Chondrocyte (in vitro differentiated cells): ENCODE measurements at regions not wholly inside any gene's neighbourhood (a gene's known extent, or its start where the extent isn't known, plus 50 kb on each side); places are given as distances from the start of the nearest gene placed in this dataset.

Experiments
- DNase-seq: peaks from one replicate; pipeline ENCODE4 v3.0.0; 2021; ENCODE audit warnings: mixed read lengths, low spot score
- H3K27ac Mint-ChIP-seq: one replicate; pipeline ENCODE4 v1.8.0; 2021; ENCODE audit warnings: mild to moderate bottlenecking, moderate library complexity, mixed read lengths; ENCODE audit not compliant: unreplicated experiment
- H3K27me3 Mint-ChIP-seq: 2 replicates; pipeline ENCODE4 v1.8.0; 2021; ENCODE audit warnings: low read depth, mixed read lengths
- H3K36me3 Mint-ChIP-seq: 2 replicates; pipeline ENCODE4 v1.8.0; 2021; ENCODE audit warnings: low read depth, mixed read lengths
- H3K4me1 Mint-ChIP-seq: 2 replicates; pipeline ENCODE4 v1.8.0; 2021; ENCODE audit warnings: low read depth, mild to moderate bottlenecking, mixed read lengths
- H3K4me3 Mint-ChIP-seq: one replicate; pipeline ENCODE4 v1.8.0; 2021; ENCODE audit warnings: mild to moderate bottlenecking, moderate library complexity, mixed read lengths; ENCODE audit not compliant: unreplicated experiment
- H3K9me3 Mint-ChIP-seq: 2 replicates; pipeline ENCODE4 v1.8.0; 2021; ENCODE audit warnings: low read depth, mixed read lengths
- CTCF ChIP-seq: fragments of 200-600 bp; sonication (generic); IDR thresholded peaks from 2 replicates; pipeline ENCODE4 v1.5.0; 2021; ENCODE audit warnings: antibody characterized with exemption, mild to moderate bottlenecking, moderate library complexity

- H3K4me3 Mint-ChIP-seq = no peak overlapping the region
- no peak for TF ChIP-seq CTCF
- peaks cover 4% of the 10 kb centered on the region for H3K9me3 Mint-ChIP-seq
- no peaks in the 10 kb centered on the region for H3K27me3 Mint-ChIP-seq
- peaks cover 26% of the 10 kb centered on the region for H3K4me1 Mint-ChIP-seq
- no peak for DNase-seq
- H3K27ac Mint-ChIP-seq = no peak overlapping the region
- H3K36me3 Mint-ChIP-seq = no peaks in the 10 kb centered on the region
These were observed 229.3 kb downstream of the GPR37 start for GRCh38 chr7:124536156-124536762.

- no peak overlapping the region for H3K4me3 Mint-ChIP-seq
- no peaks in the 10 kb centered on the region for H3K36me3 Mint-ChIP-seq
- H3K9me3 Mint-ChIP-seq = peaks cover 10% of the 10 kb centered on the region
- TF ChIP-seq CTCF = no peak
- H3K27ac Mint-ChIP-seq = no peak overlapping the region
- no peak for DNase-seq
- H3K4me1 Mint-ChIP-seq = peaks cover 15% of the 10 kb centered on the region
- no peaks in the 10 kb centered on the region for H3K27me3 Mint-ChIP-seq
These were observed 233.4 kb downstream of the GPR37 start for GRCh38 chr7:124532166-124532565.

GRCh38 chr7:124516911-124517310, 248.7 kb downstream of the GPR37 start:
- Mint-ChIP-seq H3K4me3 (no peak overlapping the region), H3K27me3 (no peaks in the 10 kb centered on the region), H3K4me1 (peaks cover 5% of the 10 kb centered on the region), H3K27ac (no peak overlapping the region), H3K9me3 (peaks cover under 1% of the 10 kb centered on the region), H3K36me3 (no peaks in the 10 kb centered on the region)
- DNase-seq = no peak
- no peak for TF ChIP-seq CTCF

GRCh38 chr7:124515106-124515830, 250.3 kb downstream of the GPR37 start:
- peaks cover 3% of the 10 kb centered on the region for H3K4me1 Mint-ChIP-seq
- no peak for TF ChIP-seq CTCF
- H3K27me3 Mint-ChIP-seq = no peaks in the 10 kb centered on the region
- H3K9me3 Mint-ChIP-seq = peaks cover 6% of the 10 kb centered on the region
- no peaks in the 10 kb centered on the region for H3K36me3 Mint-ChIP-seq
- H3K27ac Mint-ChIP-seq = no peak overlapping the region
- DNase-seq = no peak
- H3K4me3 Mint-ChIP-seq = no peak overlapping the region

DNA sequence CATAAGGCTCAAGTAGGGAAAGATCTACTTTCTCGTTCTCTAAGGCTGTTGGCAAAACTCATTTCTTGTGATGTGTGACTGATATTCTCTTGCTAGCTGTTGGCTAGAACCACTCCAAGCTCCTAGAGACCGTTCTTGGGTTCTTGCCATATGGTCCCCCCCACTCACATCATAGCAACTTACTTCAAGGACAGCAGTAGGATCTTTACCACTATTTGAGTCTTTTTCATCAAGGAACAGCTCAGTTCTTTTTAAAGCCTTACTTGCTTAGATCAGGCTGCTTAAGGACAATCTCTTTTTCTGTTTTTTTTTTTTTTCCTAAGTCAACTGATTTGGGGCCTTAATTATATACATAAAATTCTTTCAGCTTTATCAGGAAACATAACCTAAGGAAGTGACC, 251.1 kb downstream of the GPR37 start:
- TF ChIP-seq CTCF = no peak
- H3K9me3 Mint-ChIP-seq = peaks cover 6% of the 10 kb centered on the region

More for the DNA sequence above, 251.1 kb downstream of the GPR37 start:
- DNase-seq = no peak
- no peaks in the 10 kb centered on the region for H3K27me3 Mint-ChIP-seq
- H3K27ac Mint-ChIP-seq = no peak overlapping the region
- H3K4me1 Mint-ChIP-seq = no peaks in the 10 kb centered on the region
- H3K4me3 Mint-ChIP-seq = no peak overlapping the region
- no peaks in the 10 kb centered on the region for H3K36me3 Mint-ChIP-seq
